ENCODE measurements at regions not wholly inside any gene's neighbourhood (a gene's known extent, or its start where the extent isn't known, plus 50 kb on each side); places are given as distances from the start of the nearest gene placed in this dataset.

GRCh38 chr9:134219646-134220060, 55.3 kb upstream of the RNU6ATAC start:
- Histone ChIP-seq H3K4me1 (ENCODE audit: control insufficient read depth in 2 of 2, insufficient read depth in 1 of 2, low read depth in 1 of 2, low read length in 2 of 2) (peaks cover 13 to 27% of the 10 kb centered on the region in 2 donors), H3K4ac (ENCODE audit: low read length) (no peak overlapping the region), H4K8ac (ENCODE audit: low read depth, low read length) (no peak overlapping the region), H3K27me3 (ENCODE audit: control insufficient read depth in 3 of 3, insufficient read depth in 3 of 3, low read depth in 1 of 3, low read length in 3 of 3) (peaks cover 0 to 2% (median 0%) of the 10 kb centered on the region in 3 experiments), H4K91ac (ENCODE audit: low read depth, low read length, poor library complexity) (no peak overlapping the region), H2BK120ac (ENCODE audit: low read depth, low read length) (no peak overlapping the region), H2AK5ac (ENCODE audit: low read depth, low read length) (peak overlapping the region; percentile 40), H3K36me3 (replicated peaks in 1 of 2; ENCODE audit: control insufficient read depth in 2 of 2, insufficient read depth in 2 of 2, low read length in 2 of 2) (no peaks in the 10 kb centered on the region), H3K4me3 (ENCODE audit: low read length in 2 of 2) (no peak overlapping the region), H3K4me2 (ENCODE audit: insufficient read depth, low read length, poor library complexity, severe bottlenecking) (no peak overlapping the region), H2AFZ (ENCODE audit: low read length) (no peak overlapping the region), H2BK12ac (ENCODE audit: low read length) (no peak overlapping the region), H3K18ac (ENCODE audit: low read length) (peak overlapping the region; percentile 40), H3K79me1 (ENCODE audit: low read depth, low read length) (no peaks in the 10 kb centered on the region), H3K27ac (replicated peaks; ENCODE audit: low read length) (no peak overlapping the region), H3K14ac (ENCODE audit: low read length) (no peak overlapping the region), H2BK5ac (ENCODE audit: low read length) (no peak overlapping the region), H3K9me3 (replicated peaks in 1 of 2; ENCODE audit: control insufficient read depth in 2 of 2, insufficient read depth in 1 of 2, low read depth in 1 of 2, low read length in 2 of 2) (no peaks in the 10 kb centered on the region), H2BK15ac (ENCODE audit: low read length) (peak overlapping the region; percentile 21), H3K23ac (ENCODE audit: low read depth, low read length, poor library complexity) (no peak overlapping the region), H3K9ac (ENCODE audit: low read depth, low read length, poor library complexity) (no peak overlapping the region)
- no CpG with 5 or more reads among the region's 24 CpGs for WGBS, 2 donors (ENCODE audit: extremely low coverage in 2 of 2, insufficient read length in 2 of 2, insufficient replicate concordance in 1 of 2)
- DNase-seq (ENCODE audit: low spot score) = no peak

GRCh38 chr9:134220311-134220710, 55.9 kb upstream of the RNU6ATAC start:
- Histone ChIP-seq H2BK15ac (ENCODE audit: low read length) (no peak overlapping the region), H3K9me3 (replicated peaks in 1 of 2; ENCODE audit: control insufficient read depth in 2 of 2, insufficient read depth in 1 of 2, low read depth in 1 of 2, low read length in 2 of 2) (no peaks in the 10 kb centered on the region), H3K18ac (ENCODE audit: low read length) (no peak overlapping the region), H3K4me1 (ENCODE audit: control insufficient read depth in 2 of 2, insufficient read depth in 1 of 2, low read depth in 1 of 2, low read length in 2 of 2) (peaks cover 6 to 20% of the 10 kb centered on the region in 2 donors), H3K79me1 (ENCODE audit: low read depth, low read length) (no peaks in the 10 kb centered on the region), H2AFZ (ENCODE audit: low read length) (no peak overlapping the region), H3K9ac (ENCODE audit: low read depth, low read length, poor library complexity) (peak overlapping the region; percentile 25), H3K4me2 (ENCODE audit: insufficient read depth, low read length, poor library complexity, severe bottlenecking) (no peak overlapping the region), H4K91ac (ENCODE audit: low read depth, low read length, poor library complexity) (no peak overlapping the region), H2BK120ac (ENCODE audit: low read depth, low read length) (no peak overlapping the region), H2BK12ac (ENCODE audit: low read length) (no peak overlapping the region), H2BK5ac (ENCODE audit: low read length) (no peak overlapping the region), H3K4me3 (ENCODE audit: low read length in 2 of 2) (no peak overlapping the region), H4K8ac (ENCODE audit: low read depth, low read length) (no peak overlapping the region), H3K14ac (ENCODE audit: low read length) (no peak overlapping the region), H3K27me3 (ENCODE audit: control insufficient read depth in 3 of 3, insufficient read depth in 3 of 3, low read depth in 1 of 3, low read length in 3 of 3) (peaks cover 0 to 6% (median 0%) of the 10 kb centered on the region in 3 experiments), H3K23ac (ENCODE audit: low read depth, low read length, poor library complexity) (no peak overlapping the region), H3K36me3 (replicated peaks in 1 of 2; ENCODE audit: control insufficient read depth in 2 of 2, insufficient read depth in 2 of 2, low read length in 2 of 2) (no peaks in the 10 kb centered on the region), H3K27ac (replicated peaks; ENCODE audit: low read length) (no peak overlapping the region), H3K4ac (ENCODE audit: low read length) (no peak overlapping the region), H2AK5ac (ENCODE audit: low read depth, low read length) (no peak overlapping the region)
- WGBS, 2 donors (ENCODE audit: extremely low coverage in 2 of 2, insufficient read length in 2 of 2, insufficient replicate concordance in 1 of 2) = no CpG with 5 or more reads among the region's 13 CpGs
- DNase-seq (ENCODE audit: low spot score) = no peak

- H3K79me1 ChIP-seq (ENCODE audit: low read depth, low read length) = no peaks in the 10 kb centered on the region
- no peak overlapping the region for H3K27ac ChIP-seq (replicated peaks; ENCODE audit: low read length)
- no peaks in the 10 kb centered on the region for H3K9me3 ChIP-seq (replicated peaks in 1 of 2; ENCODE audit: control insufficient read depth in 2 of 2, insufficient read depth in 1 of 2, low read depth in 1 of 2, low read length in 2 of 2)
- no peak overlapping the region for H2BK5ac ChIP-seq (ENCODE audit: low read length)
- H3K27me3 ChIP-seq (ENCODE audit: control insufficient read depth in 3 of 3, insufficient read depth in 3 of 3, low read depth in 1 of 3, low read length in 3 of 3) = peaks cover 0 to 11% (median 0%) of the 10 kb centered on the region in 3 experiments
- H2AK5ac ChIP-seq (ENCODE audit: low read depth, low read length) = no peak overlapping the region
- no CpG with 5 or more reads among the region's 23 CpGs for WGBS, 2 donors (ENCODE audit: extremely low coverage in 2 of 2, insufficient read length in 2 of 2, insufficient replicate concordance in 1 of 2)
- no peak overlapping the region for H2BK15ac ChIP-seq (ENCODE audit: low read length)
- H3K18ac ChIP-seq (ENCODE audit: low read length) = no peak overlapping the region
- H3K4me3 ChIP-seq (ENCODE audit: low read length in 2 of 2) = no peak overlapping the region
- peaks cover 5 to 9% of the 10 kb centered on the region in 2 donors for H3K4me1 ChIP-seq (ENCODE audit: control insufficient read depth in 2 of 2, insufficient read depth in 1 of 2, low read depth in 1 of 2, low read length in 2 of 2)
- no peak overlapping the region for H2BK12ac ChIP-seq (ENCODE audit: low read length)
- H3K4me2 ChIP-seq (ENCODE audit: insufficient read depth, low read length, poor library complexity, severe bottlenecking) = no peak overlapping the region
- H2BK120ac ChIP-seq (ENCODE audit: low read depth, low read length) = no peak overlapping the region
- no peaks in the 10 kb centered on the region for H3K36me3 ChIP-seq (replicated peaks in 1 of 2; ENCODE audit: control insufficient read depth in 2 of 2, insufficient read depth in 2 of 2, low read length in 2 of 2)
- DNase-seq (ENCODE audit: low spot score) = no peak
- no peak overlapping the region for H4K8ac ChIP-seq (ENCODE audit: low read depth, low read length)
- no peak overlapping the region for H4K91ac ChIP-seq (ENCODE audit: low read depth, low read length, poor library complexity)
- no peak overlapping the region for H3K9ac ChIP-seq (ENCODE audit: low read depth, low read length, poor library complexity)
- H3K23ac ChIP-seq (ENCODE audit: low read depth, low read length, poor library complexity) = no peak overlapping the region
- H3K14ac ChIP-seq (ENCODE audit: low read length) = no peak overlapping the region
- H2AFZ ChIP-seq (ENCODE audit: low read length) = no peak overlapping the region
- H3K4ac ChIP-seq (ENCODE audit: low read length) = no peak overlapping the region
Observed at GRCh38 chr9:134221273-134222017, 57.1 kb upstream of the RNU6ATAC start.

GRCh38 chr9:134222018-134222573, 57.7 kb upstream of the RNU6ATAC start:
- DNase-seq (ENCODE audit: low spot score) = no peak
- Histone ChIP-seq H3K18ac (ENCODE audit: low read length) (no peak overlapping the region), H2AK5ac (ENCODE audit: low read depth, low read length) (no peak overlapping the region), H2AFZ (ENCODE audit: low read length) (no peak overlapping the region), H2BK12ac (ENCODE audit: low read length) (no peak overlapping the region), H4K91ac (ENCODE audit: low read depth, low read length, poor library complexity) (no peak overlapping the region), H3K4me2 (ENCODE audit: insufficient read depth, low read length, poor library complexity, severe bottlenecking) (no peak overlapping the region), H2BK120ac (ENCODE audit: low read depth, low read length) (no peak overlapping the region), H3K27me3 (ENCODE audit: control insufficient read depth in 3 of 3, insufficient read depth in 3 of 3, low read depth in 1 of 3, low read length in 3 of 3) (peaks cover 0 to 17% (median 0%) of the 10 kb centered on the region in 3 experiments), H3K23ac (ENCODE audit: low read depth, low read length, poor library complexity) (peak overlapping the region; percentile 20), H3K27ac (replicated peaks; ENCODE audit: low read length) (no peak overlapping the region), H3K36me3 (replicated peaks in 1 of 2; ENCODE audit: control insufficient read depth in 2 of 2, insufficient read depth in 2 of 2, low read length in 2 of 2) (no peaks in the 10 kb centered on the region), H2BK5ac (ENCODE audit: low read length) (no peak overlapping the region), H3K4me3 (ENCODE audit: low read length in 2 of 2) (no peak overlapping the region), H4K8ac (ENCODE audit: low read depth, low read length) (no peak overlapping the region), H3K14ac (ENCODE audit: low read length) (no peak overlapping the region), H2BK15ac (ENCODE audit: low read length) (no peak overlapping the region), H3K9ac (ENCODE audit: low read depth, low read length, poor library complexity) (no peak overlapping the region), H3K4ac (ENCODE audit: low read length) (no peak overlapping the region), H3K79me1 (ENCODE audit: low read depth, low read length) (no peaks in the 10 kb centered on the region), H3K9me3 (replicated peaks in 1 of 2; ENCODE audit: control insufficient read depth in 2 of 2, insufficient read depth in 1 of 2, low read depth in 1 of 2, low read length in 2 of 2) (no peaks in the 10 kb centered on the region), H3K4me1 (ENCODE audit: control insufficient read depth in 2 of 2, insufficient read depth in 1 of 2, low read depth in 1 of 2, low read length in 2 of 2) (peaks cover 4 to 8% of the 10 kb centered on the region in 2 donors)
- no CpG with 5 or more reads among the region's 12 CpGs for WGBS, 2 donors (ENCODE audit: extremely low coverage in 2 of 2, insufficient read length in 2 of 2, insufficient replicate concordance in 1 of 2)
